MCF 10A (cell line): ENCODE measurements at regions not wholly inside any gene's neighbourhood (a gene's known extent, or its start where the extent isn't known, plus 50 kb on each side); places are given as distances from the start of the nearest gene placed in this dataset.

Source experiments
- BruUV-seq: library from RNA; stranded (reverse); fragments of 400-500 nt; replicated peaks from 2 replicates; lab custom pipeline; 2021; lab: Mats Ljungman, UMichigan
- CTCF ChIA-PET: fragments of 300-600 bp; sonication (Branson Sonifier 250); formaldehyde crosslinking; extraction: SDS; loops from one replicate; lab custom pipeline; 2021; ENCODE audit warnings: antibody characterized with exemption, inconsistent platforms; lab: Yijun Ruan, JAX
- POLR2A ChIA-PET: fragments of 300-600, 350-650 bp; sonication (Branson Sonifier 250); formaldehyde crosslinking; extraction: SDS; loops from one replicate; lab custom pipeline; 2020; ENCODE audit warnings: antibody characterized with exemption, inconsistent platforms; lab: Yijun Ruan, JAX
- DNase-seq: peaks from one replicate; pipeline ENCODE4 v3.0.0-alpha.2; 2018; ENCODE audit not compliant: unreplicated experiment
- H3K27ac Mint-ChIP-seq: one replicate; pipeline ENCODE4 v1.8.0; 2022; ENCODE audit warnings: mild to moderate bottlenecking, low read depth, mixed read lengths; ENCODE audit not compliant: unreplicated experiment
- H3K27me3 Mint-ChIP-seq: one replicate; pipeline ENCODE4 v1.8.0; 2022; ENCODE audit warnings: mixed read lengths; ENCODE audit not compliant: insufficient read depth, unreplicated experiment
- H3K36me3 Mint-ChIP-seq: one replicate; pipeline ENCODE4 v1.8.0; 2022; ENCODE audit warnings: mild to moderate bottlenecking, moderate library complexity, mixed read lengths; ENCODE audit not compliant: insufficient read depth, unreplicated experiment
- H3K4me1 Mint-ChIP-seq: one replicate; pipeline ENCODE4 v1.8.0; 2022; ENCODE audit warnings: mixed read lengths; ENCODE audit not compliant: insufficient read depth, unreplicated experiment
- H3K4me3 Mint-ChIP-seq: one replicate; pipeline ENCODE4 v1.8.0; 2022; ENCODE audit warnings: mild to moderate bottlenecking, moderate library complexity, mixed read lengths; ENCODE audit not compliant: unreplicated experiment
- H3K9me3 Mint-ChIP-seq: one replicate; pipeline ENCODE4 v1.8.0; 2022; ENCODE audit warnings: mixed read lengths; ENCODE audit not compliant: unreplicated experiment
- CTCF ChIP-seq: fragments of 200-600 bp; IDR thresholded peaks from one replicate; pipeline ENCODE4 v1.8.0; 2022; ENCODE audit warnings: antibody characterized with exemption, mild to moderate bottlenecking; ENCODE audit not compliant: unreplicated experiment
- intact Hi-C: fragments of 100-400 bp; cut with micrococcal nuclease; formaldehyde crosslinking; loops from 2 replicates; pipeline ENCODE4 v1.14.1; 2022

- Mint-ChIP-seq H3K36me3 (no peaks in the 10 kb centered on the region), H3K9me3 (peaks cover 31% of the 10 kb centered on the region), H3K4me3 (no peak overlapping the region), H3K27ac (no peak overlapping the region), H3K4me1 (no peaks in the 10 kb centered on the region), H3K27me3 (no peaks in the 10 kb centered on the region)
- BruUV-seq: no TSS peak
- ChIA-PET CTCF (no interaction called here), POLR2A (no interaction called here)
- no peak for TF ChIP-seq CTCF
- intact Hi-C loops: no loop called here
- no peak for DNase-seq
Observed at GRCh38 chr13:61162636-61163035, 253.0 kb downstream of the PCDH20 start.

- no peaks in the 10 kb centered on the region for H3K4me1 Mint-ChIP-seq
- H3K36me3 Mint-ChIP-seq: no peaks in the 10 kb centered on the region
- ChIA-PET POLR2A (no interaction called here), CTCF (no interaction called here)
- BruUV-seq: no TSS peak
- H3K27ac Mint-ChIP-seq: no peak overlapping the region
- no peak for TF ChIP-seq CTCF
- intact Hi-C loops: no loop called here
- H3K9me3 Mint-ChIP-seq: peaks cover 36% of the 10 kb centered on the region
- H3K27me3 Mint-ChIP-seq: no peaks in the 10 kb centered on the region
- DNase-seq: no peak
- H3K4me3 Mint-ChIP-seq: no peak overlapping the region
Observed at GRCh38 chr13:61162106-61162505, 253.5 kb downstream of the PCDH20 start.

DNA sequence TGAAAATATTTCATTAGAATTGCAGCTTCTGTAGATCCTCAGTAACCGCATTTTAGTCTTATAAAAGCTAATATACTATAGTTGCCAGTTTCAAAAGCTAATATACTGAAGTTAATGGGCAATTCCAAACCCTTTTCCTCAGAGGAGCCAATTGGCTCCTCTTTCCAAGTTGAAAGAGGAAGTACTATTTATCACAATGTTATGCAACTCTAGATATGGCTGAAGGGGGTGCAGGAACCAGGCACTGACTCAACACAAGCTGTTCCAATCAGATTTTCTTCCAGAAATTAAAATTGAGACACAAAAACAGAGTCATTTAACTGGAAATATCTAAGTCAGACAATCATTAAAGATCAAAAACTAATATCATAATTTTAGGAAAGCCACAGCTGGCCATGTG, 258.9 kb downstream of the PCDH20 start:
- CTCF ChIA-PET: no interaction called here
- intact Hi-C loops: no loop called here
- POLR2A ChIA-PET: interaction anchor here (0.6 kb wide), 1 partner anchor 431 kb away, joined by 4 read pairs; no protein-coding TSS in a partner anchor
- H3K27me3 Mint-ChIP-seq: no peaks in the 10 kb centered on the region
- H3K27ac Mint-ChIP-seq: no peak overlapping the region
- BruUV-seq: no TSS peak
- TF ChIP-seq CTCF: no peak
- H3K4me3 Mint-ChIP-seq: no peak overlapping the region
- no peaks in the 10 kb centered on the region for H3K36me3 Mint-ChIP-seq
- DNase-seq: no peak
- H3K9me3 Mint-ChIP-seq: peaks cover 38% of the 10 kb centered on the region
- no peaks in the 10 kb centered on the region for H3K4me1 Mint-ChIP-seq

DNA sequence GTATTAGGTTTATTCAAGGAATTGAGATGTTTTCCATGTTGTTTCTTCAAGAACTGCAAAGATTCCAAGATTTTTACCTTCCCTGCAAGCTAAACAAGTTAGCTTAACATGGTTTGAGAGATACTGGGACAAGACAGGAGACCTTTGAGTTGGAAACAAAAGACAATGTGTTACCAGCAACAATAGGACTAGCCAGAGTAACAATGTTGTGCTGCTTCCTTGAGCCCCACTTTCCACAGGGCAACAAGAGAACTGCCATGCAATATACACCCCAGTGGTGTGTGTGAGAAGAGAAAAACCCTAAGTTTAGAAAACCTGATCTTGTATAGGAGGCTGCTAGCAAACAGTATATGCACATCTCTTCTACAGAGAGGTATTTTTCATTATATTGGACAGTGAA, 264.6 kb downstream of the PCDH20 start:
- DNase-seq: no peak
- BruUV-seq: no TSS peak
- intact Hi-C loops: no loop called here
- CTCF ChIA-PET: no interaction called here
- POLR2A ChIA-PET: no interaction called here
- Mint-ChIP-seq H3K27ac (no peak overlapping the region), H3K9me3 (peaks cover 13% of the 10 kb centered on the region), H3K4me3 (no peak overlapping the region), H3K27me3 (no peaks in the 10 kb centered on the region), H3K36me3 (no peaks in the 10 kb centered on the region), H3K4me1 (no peaks in the 10 kb centered on the region)
- TF ChIP-seq CTCF: no peak
